BE2C (cell line): ENCODE measurements at regions not wholly inside any gene's neighbourhood (a gene's known extent, or its start where the extent isn't known, plus 50 kb on each side); places are given as distances from the start of the nearest gene placed in this dataset.

Experiments used
- DNase-seq: peaks from one replicate; pipeline ENCODE4 v3.0.0-alpha.2; 2020
- H3K27me3 ChIP-seq: fragments of 250-450 bp; sonication (Bioruptor Pico); 2 replicates; pipeline ENCODE4 v1.5.1; 2020; ENCODE audit warnings: mild to moderate bottlenecking
- H3K36me3 ChIP-seq: fragments of 250-450 bp; sonication (Bioruptor Pico); 2 replicates; pipeline ENCODE4 v1.5.1; 2020; ENCODE audit warnings: mild to moderate bottlenecking
- H3K4me1 ChIP-seq: fragments of 250-450 bp; sonication (Bioruptor Pico); 2 replicates; pipeline ENCODE4 v1.5.1; 2020
- H3K4me3 ChIP-seq: 2 replicates; pipeline ENCODE4 v1.5.1; 2011; ENCODE audit warnings: low read depth, low read length
- H3K9me3 ChIP-seq: fragments of 250-450 bp; sonication (Bioruptor Pico); 2 replicates; pipeline ENCODE4 v1.5.1; 2020
- CTCF ChIP-seq: IDR thresholded peaks from 2 replicates; pipeline ENCODE4 v1.5.1; 2012; ENCODE audit warnings: mild to moderate bottlenecking, low read depth, low read length

GRCh38 chr11:41982276-41982675 is 522.8 kb upstream of the LRRC4C start:
- Histone ChIP-seq H3K27me3 (no peaks in the 10 kb centered on the region), H3K9me3 (no peaks in the 10 kb centered on the region)

GRCh38 chr11:41982975-41983374 is 523.5 kb upstream of the LRRC4C start:
- Histone ChIP-seq H3K36me3 (no peaks in the 10 kb centered on the region), H3K27me3 (no peaks in the 10 kb centered on the region), H3K4me3 (no peak overlapping the region), H3K4me1 (no peaks in the 10 kb centered on the region), H3K9me3 (no peaks in the 10 kb centered on the region)
- no peak for DNase-seq
- no peak for TF ChIP-seq CTCF

More at GRCh38 chr11:41982276-41982675, 522.8 kb upstream of the LRRC4C start:
- H3K36me3 ChIP-seq, result no peaks in the 10 kb centered on the region
- H3K4me1 ChIP-seq, result no peaks in the 10 kb centered on the region
- no peak overlapping the region for H3K4me3 ChIP-seq
- DNase-seq, result no peak
- no peak for TF ChIP-seq CTCF

GRCh38 chr11:41983475-41983874 is 524.0 kb upstream of the LRRC4C start:
- Histone ChIP-seq H3K9me3 (no peaks in the 10 kb centered on the region), H3K4me1 (no peaks in the 10 kb centered on the region), H3K4me3 (no peak overlapping the region), H3K27me3 (no peaks in the 10 kb centered on the region), H3K36me3 (no peaks in the 10 kb centered on the region)
- no peak for TF ChIP-seq CTCF
- no peak for DNase-seq

- TF ChIP-seq CTCF, result no peak
- H3K27me3 ChIP-seq, result no peaks in the 10 kb centered on the region
- no peak overlapping the region for H3K4me3 ChIP-seq
- no peaks in the 10 kb centered on the region for H3K36me3 ChIP-seq
- no peaks in the 10 kb centered on the region for H3K4me1 ChIP-seq
- no peaks in the 10 kb centered on the region for H3K9me3 ChIP-seq
- no peak for DNase-seq
Observed at GRCh38 chr11:41984023-41984422, 524.6 kb upstream of the LRRC4C start.

- Histone ChIP-seq H3K4me1 (no peaks in the 10 kb centered on the region), H3K4me3 (no peak overlapping the region), H3K27me3 (no peaks in the 10 kb centered on the region), H3K36me3 (no peaks in the 10 kb centered on the region), H3K9me3 (no peaks in the 10 kb centered on the region)
- DNase-seq, result no peak
- no peak for TF ChIP-seq CTCF
Observed at GRCh38 chr11:41985799-41986198, 526.3 kb upstream of the LRRC4C start.

- DNase-seq, result no peak
- H3K27me3 ChIP-seq, result no peaks in the 10 kb centered on the region
- TF ChIP-seq CTCF, result no peak
- no peaks in the 10 kb centered on the region for H3K9me3 ChIP-seq
- H3K4me1 ChIP-seq, result no peaks in the 10 kb centered on the region
- no peaks in the 10 kb centered on the region for H3K36me3 ChIP-seq
- H3K4me3 ChIP-seq, result no peak overlapping the region
Observed at GRCh38 chr11:41988951-41989572, 529.6 kb upstream of the LRRC4C start.
